SK-N-SH (cell line): ENCODE measurements at regions not wholly inside any gene's neighbourhood (a gene's known extent, or its start where the extent isn't known, plus 50 kb on each side); places are given as distances from the start of the nearest gene placed in this dataset.

ENCODE experiments used
- CTCF ChIA-PET: fragments of 300-600, 350-600 bp; formaldehyde crosslinking; extraction: SDS; loops from one replicate; lab custom pipeline; 2021; lab: Yijun Ruan, JAX
- POLR2A ChIA-PET: fragments of 350-600 bp; sonication (Branson Sonifier 250); formaldehyde crosslinking; extraction: SDS; loops from one replicate; lab custom pipeline; 2020; ENCODE audit warnings: antibody characterized with exemption, inconsistent platforms; lab: Yijun Ruan, JAX
- DNase-seq: peaks from one replicate; pipeline ENCODE4 v3.0.0; 2012
- H2AFZ ChIP-seq: fragments of 200-600 bp; sonication (generic); 2 replicates; pipeline ENCODE4 v1.8.1; 2016; ENCODE audit warnings: antibody characterized with exemption, mild to moderate bottlenecking, low read depth
- H3F3A ChIP-seq: fragments of 200-600 bp; sonication (generic); replicated peaks from 2 replicates; pipeline ENCODE3; 2016; ENCODE audit warnings: antibody characterized with exemption, mild to moderate bottlenecking; ENCODE audit not compliant: insufficient read depth
- H3K27ac ChIP-seq, 2 experiments: fragments of 200-500 bp in 1 of 2; fragments of 200-600 bp in 1 of 2; sonication (Bioruptor generic) in 1 of 2; sonication (generic), shearing (Covaris generic) in 1 of 2; 2 replicates each; pipeline versions ENCODE4 v1.5.1 to v1.6.1; 2014 to 2016; ENCODE audit warnings: low read depth in 2 of 2, inconsistent platforms in 1 of 2, low read length in 1 of 2, mild to moderate bottlenecking in 1 of 2, mixed read lengths in 1 of 2
- H3K27me3 ChIP-seq: fragments of 200-600 bp; sonication (generic), shearing (Covaris generic); 2 replicates; pipeline ENCODE4 v1.6.1; 2016; ENCODE audit warnings: mixed run types; ENCODE audit not compliant: insufficient read depth
- H3K36me3 ChIP-seq, 2 experiments: fragments of 200-500 bp in 1 of 2; fragments of 200-600 bp in 1 of 2; sonication (Bioruptor generic) in 1 of 2; sonication (generic) in 1 of 2; replicated peaks in 1 of 2; 2 replicates each; pipeline versions ENCODE3 to v1.5.1; 2014 to 2016; ENCODE audit warnings: low read length in 1 of 2, mild to moderate bottlenecking in 1 of 2; ENCODE audit not compliant: insufficient read depth in 2 of 2, control insufficient read depth in 1 of 2
- H3K4me1 ChIP-seq, 2 experiments: fragments of 200-500 bp in 1 of 2; fragments of 200-600 bp in 1 of 2; sonication (Bioruptor generic) in 1 of 2; sonication (generic), shearing (Covaris generic) in 1 of 2; 2 replicates each; pipeline versions ENCODE4 v1.5.1 to v1.6.1; 2014 to 2016; ENCODE audit warnings: low read depth in 1 of 2, low read length in 1 of 2, mixed run types in 1 of 2; ENCODE audit not compliant: insufficient read depth in 2 of 2, control insufficient read depth in 1 of 2
- H3K4me2 ChIP-seq: fragments of 200-600 bp; sonication (generic), shearing (Covaris generic); 2 replicates; pipeline ENCODE4 v1.6.1; 2017; ENCODE audit warnings: mixed run types
- H3K4me3 ChIP-seq, 2 experiments: fragments of 200-500 bp in 1 of 2; fragments of 200-600 bp in 1 of 2; sonication (Bioruptor generic) in 1 of 2; sonication (generic), shearing (Covaris generic) in 1 of 2; 2 replicates each; pipeline versions ENCODE4 v1.5.1 to v1.8.1; 2014 to 2016; ENCODE audit warnings: low read depth in 2 of 2, inconsistent platforms in 1 of 2, low read length in 1 of 2, mild to moderate bottlenecking in 1 of 2, mixed read lengths in 1 of 2, moderate library complexity in 1 of 2
- H3K79me2 ChIP-seq: fragments of 200-600 bp; sonication (generic); 2 replicates; pipeline ENCODE4 v1.8.1; 2017; ENCODE audit warnings: mild to moderate bottlenecking; ENCODE audit not compliant: insufficient read depth
- H3K9ac ChIP-seq: fragments of 200-600 bp; sonication (generic); 2 replicates; pipeline ENCODE4 v1.6.1; 2017; ENCODE audit warnings: mixed run types
- H3K9me2 ChIP-seq: fragments of 200-600 bp; sonication (generic); 2 replicates; pipeline ENCODE4 v1.6.1; 2017; ENCODE audit warnings: mixed run types
- H3K9me3 ChIP-seq: fragments of 200-600 bp; sonication (generic); 2 replicates; pipeline ENCODE4 v1.6.1; 2017; ENCODE audit warnings: mixed run types, mild to moderate bottlenecking, moderate library complexity
- H4K20me1 ChIP-seq: fragments of 200-600 bp; sonication (generic); 2 replicates; pipeline ENCODE4 v1.6.1; 2017; ENCODE audit warnings: mild to moderate bottlenecking, mixed run types; ENCODE audit not compliant: insufficient read depth
- CTCF ChIP-seq: fragments of 200-600 bp; sonication (generic); IDR thresholded peaks from 2 replicates; pipeline ENCODE4 v1.6.1; 2017; ENCODE audit warnings: antibody characterized with exemption, mild to moderate bottlenecking, moderate library complexity
- ELF1 ChIP-seq: IDR thresholded peaks from 2 replicates; pipeline ENCODE4 v1.4.0; 2012
- FOXJ3 ChIP-seq: sonication (generic); formaldehyde crosslinking; IDR thresholded peaks from 2 replicates; pipeline ENCODE4 v1.5.1; 2020; ENCODE audit warnings: mild to moderate bottlenecking, missing genetic modification reagents
- GABPA ChIP-seq: IDR thresholded peaks from 2 replicates; pipeline ENCODE4 v1.4.0; 2012; ENCODE audit warnings: low read depth, mild to moderate bottlenecking
- MXI1 ChIP-seq: IDR thresholded peaks from 2 replicates; pipeline ENCODE4 v1.6.1; 2012; ENCODE audit warnings: mild to moderate bottlenecking, low read depth, low read length, improper control_type of control experiment
- NFIC ChIP-seq: IDR thresholded peaks from 2 replicates; pipeline ENCODE4 v1.4.0; 2012; ENCODE audit warnings: borderline replicate concordance
- POLR2AphosphoS5 ChIP-seq: IDR thresholded peaks from 2 replicates; pipeline ENCODE4 v1.6.1; 2012; ENCODE audit warnings: low read depth, low read length
- RAD21 ChIP-seq: IDR thresholded peaks from 2 replicates; pipeline ENCODE4 v1.6.1; 2012; ENCODE audit warnings: mild to moderate bottlenecking, low read length
- RCOR1 ChIP-seq: fragments of 150-350 bp; IDR thresholded peaks from 2 replicates; pipeline ENCODE4 v1.6.1; 2017; ENCODE audit warnings: antibody characterized with exemption, low read length
- RFX5 ChIP-seq: IDR thresholded peaks from 2 replicates; pipeline ENCODE4 v1.6.1; 2012; ENCODE audit warnings: mild to moderate bottlenecking, improper control_type of control experiment, low read length
- RXRA ChIP-seq: IDR thresholded peaks from 2 replicates; pipeline ENCODE4 v1.4.0; 2012; ENCODE audit warnings: low read depth, mild to moderate bottlenecking, borderline replicate concordance
- SIN3A ChIP-seq: IDR thresholded peaks from 2 replicates; pipeline ENCODE4 v1.6.1; 2012; ENCODE audit warnings: low read depth, mild to moderate bottlenecking, low read length, moderate library complexity, borderline replicate concordance
- TCF12 ChIP-seq: IDR thresholded peaks from 2 replicates; pipeline ENCODE4 v1.4.0; 2012
- TEAD4 ChIP-seq: IDR thresholded peaks from 2 replicates; pipeline ENCODE4 v1.4.0; 2012; ENCODE audit warnings: mild to moderate bottlenecking, borderline replicate concordance; ENCODE audit not compliant: insufficient read depth
- WGBS: methylation state at CpG from one replicate; pipeline ENCODE4 v1.1.6; 2017; ENCODE audit warnings: low lambda C conversion rate; 5-methylcytosine and 5-hydroxymethylcytosine counted together
- TF ChIP-seq, protein P1 (sequence below): IDR thresholded peaks from 2 replicates; pipeline ENCODE4 v1.6.1; 2012; ENCODE audit warnings: mild to moderate bottlenecking, low read depth, low read length, moderate library complexity
- TF ChIP-seq, protein P2 (sequence below): IDR thresholded peaks from 2 replicates; pipeline ENCODE4; 2012
- TF ChIP-seq, protein P3 (sequence below): fragments of 150-350 bp; IDR thresholded peaks from 2 replicates; pipeline ENCODE4 v1.6.1; 2017; ENCODE audit warnings: antibody characterized with exemption, low read length, low read depth, borderline replicate concordance

DNA sequence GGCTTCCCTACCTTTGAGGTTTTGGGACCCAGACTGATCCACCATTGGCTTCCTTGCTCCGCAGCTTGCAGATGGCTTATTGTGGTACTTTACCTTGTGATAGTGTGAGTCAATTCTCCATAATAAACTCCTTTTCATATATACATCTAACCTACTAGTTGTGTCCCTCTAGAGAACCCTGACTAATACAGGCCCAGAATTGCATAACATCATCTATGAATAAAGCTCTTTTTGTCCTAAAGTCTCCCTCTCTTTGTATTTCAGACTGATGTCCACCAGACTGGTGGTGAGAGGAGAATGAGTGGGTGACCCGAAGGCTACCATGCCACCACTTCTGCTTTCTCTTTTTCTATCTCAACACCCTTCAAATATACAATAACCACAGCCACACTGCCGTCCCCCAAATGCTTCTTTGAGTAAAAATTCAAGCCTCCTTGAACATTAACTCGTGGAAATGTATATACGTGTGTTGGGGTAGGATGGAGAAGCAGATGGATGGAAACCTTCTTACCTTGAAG is 265.7 kb downstream of the PTBP2 start:
- Histone ChIP-seq H3K9me3 (no peaks in the 10 kb centered on the region), H4K20me1 (no peaks in the 10 kb centered on the region), H2AFZ (no peak overlapping the region), H3K4me1 (no peaks in the 10 kb centered on the region), H3K4me2 (no peak overlapping the region), H3K4me3 (no peak overlapping the region), H3K79me2 (no peaks in the 10 kb centered on the region), H3K27me3 (no peaks in the 10 kb centered on the region), H3K36me3 (no peaks in the 10 kb centered on the region), H3F3A (no peaks in the 10 kb centered on the region), H3K9me2 (no peaks in the 10 kb centered on the region), H3K27ac (no peak overlapping the region), H3K9ac (no peak overlapping the region)
- ChIA-PET POLR2A (no interaction called here), CTCF (no interaction called here)
- DNase-seq: no peak
- 77% methylated on average over 5 of the region's 5 CpGs for WGBS
- TF ChIP-seq, protein P1, sequence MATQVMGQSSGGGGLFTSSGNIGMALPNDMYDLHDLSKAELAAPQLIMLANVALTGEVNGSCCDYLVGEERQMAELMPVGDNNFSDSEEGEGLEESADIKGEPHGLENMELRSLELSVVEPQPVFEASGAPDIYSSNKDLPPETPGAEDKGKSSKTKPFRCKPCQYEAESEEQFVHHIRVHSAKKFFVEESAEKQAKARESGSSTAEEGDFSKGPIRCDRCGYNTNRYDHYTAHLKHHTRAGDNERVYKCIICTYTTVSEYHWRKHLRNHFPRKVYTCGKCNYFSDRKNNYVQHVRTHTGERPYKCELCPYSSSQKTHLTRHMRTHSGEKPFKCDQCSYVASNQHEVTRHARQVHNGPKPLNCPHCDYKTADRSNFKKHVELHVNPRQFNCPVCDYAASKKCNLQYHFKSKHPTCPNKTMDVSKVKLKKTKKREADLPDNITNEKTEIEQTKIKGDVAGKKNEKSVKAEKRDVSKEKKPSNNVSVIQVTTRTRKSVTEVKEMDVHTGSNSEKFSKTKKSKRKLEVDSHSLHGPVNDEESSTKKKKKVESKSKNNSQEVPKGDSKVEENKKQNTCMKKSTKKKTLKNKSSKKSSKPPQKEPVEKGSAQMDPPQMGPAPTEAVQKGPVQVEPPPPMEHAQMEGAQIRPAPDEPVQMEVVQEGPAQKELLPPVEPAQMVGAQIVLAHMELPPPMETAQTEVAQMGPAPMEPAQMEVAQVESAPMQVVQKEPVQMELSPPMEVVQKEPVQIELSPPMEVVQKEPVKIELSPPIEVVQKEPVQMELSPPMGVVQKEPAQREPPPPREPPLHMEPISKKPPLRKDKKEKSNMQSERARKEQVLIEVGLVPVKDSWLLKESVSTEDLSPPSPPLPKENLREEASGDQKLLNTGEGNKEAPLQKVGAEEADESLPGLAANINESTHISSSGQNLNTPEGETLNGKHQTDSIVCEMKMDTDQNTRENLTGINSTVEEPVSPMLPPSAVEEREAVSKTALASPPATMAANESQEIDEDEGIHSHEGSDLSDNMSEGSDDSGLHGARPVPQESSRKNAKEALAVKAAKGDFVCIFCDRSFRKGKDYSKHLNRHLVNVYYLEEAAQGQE: no peak
- no peak for TF ChIP-seq ELF1

- no peaks in the 10 kb centered on the region for H3K79me2 ChIP-seq
- no peaks in the 10 kb centered on the region for H4K20me1 ChIP-seq
- H3K4me3 ChIP-seq: no peak overlapping the region
- H3K4me1 ChIP-seq: no peaks in the 10 kb centered on the region; a peak in 1 of 4 replicates
- H2AFZ ChIP-seq: no peak overlapping the region
- no peaks in the 10 kb centered on the region for H3K27me3 ChIP-seq
- POLR2A ChIA-PET: no interaction called here
- H3F3A ChIP-seq: no peaks in the 10 kb centered on the region
- no peak overlapping the region for H3K4me2 ChIP-seq
- DNase-seq: no peak
- no peaks in the 10 kb centered on the region for H3K36me3 ChIP-seq
- no peaks in the 10 kb centered on the region for H3K9me3 ChIP-seq
- H3K9ac ChIP-seq: no peak overlapping the region
- WGBS: 83% methylated on average over 2 of the region's 2 CpGs
- TF ChIP-seq, protein P2, sequence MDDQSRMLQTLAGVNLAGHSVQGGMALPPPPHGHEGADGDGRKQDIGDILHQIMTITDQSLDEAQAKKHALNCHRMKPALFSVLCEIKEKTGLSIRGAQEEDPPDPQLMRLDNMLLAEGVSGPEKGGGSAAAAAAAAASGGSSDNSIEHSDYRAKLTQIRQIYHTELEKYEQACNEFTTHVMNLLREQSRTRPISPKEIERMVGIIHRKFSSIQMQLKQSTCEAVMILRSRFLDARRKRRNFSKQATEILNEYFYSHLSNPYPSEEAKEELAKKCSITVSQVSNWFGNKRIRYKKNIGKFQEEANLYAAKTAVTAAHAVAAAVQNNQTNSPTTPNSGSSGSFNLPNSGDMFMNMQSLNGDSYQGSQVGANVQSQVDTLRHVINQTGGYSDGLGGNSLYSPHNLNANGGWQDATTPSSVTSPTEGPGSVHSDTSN: no peak
- TF ChIP-seq TCF12 (no peak), NFIC (no peak), TEAD4 (no peak), SIN3A (no peak), RXRA (no peak), RFX5 (no peak), RCOR1 (no peak), POLR2AphosphoS5 (no peak), MXI1 (no peak), GABPA (no peak), CTCF (no peak), RAD21 (no peak), FOXJ3 (CRISPR knock-in tag) (no peak)
- TF ChIP-seq, protein P3, sequence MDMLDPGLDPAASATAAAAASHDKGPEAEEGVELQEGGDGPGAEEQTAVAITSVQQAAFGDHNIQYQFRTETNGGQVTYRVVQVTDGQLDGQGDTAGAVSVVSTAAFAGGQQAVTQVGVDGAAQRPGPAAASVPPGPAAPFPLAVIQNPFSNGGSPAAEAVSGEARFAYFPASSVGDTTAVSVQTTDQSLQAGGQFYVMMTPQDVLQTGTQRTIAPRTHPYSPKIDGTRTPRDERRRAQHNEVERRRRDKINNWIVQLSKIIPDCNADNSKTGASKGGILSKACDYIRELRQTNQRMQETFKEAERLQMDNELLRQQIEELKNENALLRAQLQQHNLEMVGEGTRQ: no peak
- no peaks in the 10 kb centered on the region for H3K9me2 ChIP-seq
- CTCF ChIA-PET: interaction anchor here (1.2 kb wide), 1 partner anchor 8 kb away, joined by 3 read pairs; no protein-coding TSS in a partner anchor
- H3K27ac ChIP-seq: no peak overlapping the region
Observed at GRCh38 chr1:96989302-96989701, 267.7 kb downstream of the PTBP2 start.
